PC-9 (cell line): ENCODE measurements at regions not wholly inside any gene's neighbourhood (a gene's known extent, or its start where the extent isn't known, plus 50 kb on each side); places are given as distances from the start of the nearest gene placed in this dataset.

ENCODE experiments used
- BruUV-seq: library from RNA; stranded (reverse); fragments of 400-500 nt; replicated peaks from 2 replicates; lab custom pipeline; 2021; lab: Mats Ljungman, UMichigan
- CTCF ChIA-PET: fragments of 300-600 bp; sonication (Branson Sonifier 250); formaldehyde crosslinking; loops from one replicate; lab custom pipeline; 2022; ENCODE audit warnings: antibody characterized with exemption; lab: Charles Lee
- POLR2A ChIA-PET: fragments of 300-600 bp; sonication (Branson Sonifier 250); formaldehyde crosslinking; loops from one replicate; lab custom pipeline; 2022; ENCODE audit warnings: antibody characterized with exemption; ENCODE audit not compliant: unreplicated experiment; lab: Charles Lee
- DNase-seq, 2 experiments: peaks; one replicate each; pipeline versions ENCODE4 v3.0.0 to v3.0.0-alpha.2; 2015 to 2022; ENCODE audit warnings: mixed read lengths in 1 of 2
- H2AFZ ChIP-seq: fragments of 200-600 bp; sonication (generic); 2 replicates; pipeline ENCODE4 v1.8.1; 2017; ENCODE audit warnings: antibody characterized with exemption
- H3F3A ChIP-seq: fragments of 200-600 bp; sonication (generic); 2 replicates; pipeline ENCODE4 v1.8.1; 2017; ENCODE audit warnings: antibody characterized with exemption, mild to moderate bottlenecking, low read depth; ENCODE audit not compliant: insufficient read depth
- H3K27ac ChIP-seq: fragments of 200-600 bp; sonication (generic); 2 replicates; pipeline ENCODE4 v1.6.1; 2016; ENCODE audit warnings: mixed run types
- H3K27me3 ChIP-seq: fragments of 200-600 bp; sonication (generic); 2 replicates; pipeline ENCODE4 v1.6.1; 2016; ENCODE audit warnings: low read depth, mixed run types; ENCODE audit not compliant: insufficient read depth
- H3K36me3 ChIP-seq: fragments of 200-600 bp; sonication (generic); 2 replicates; pipeline ENCODE4 v1.6.1; 2016; ENCODE audit warnings: low read depth, mixed run types
- H3K4me1 ChIP-seq: fragments of 200-600 bp; sonication (generic); replicated peaks from 2 replicates; pipeline ENCODE4 v1.6.1; 2016; ENCODE audit warnings: mixed run types; ENCODE audit not compliant: insufficient read depth
- H3K4me2 ChIP-seq: fragments of 200-600 bp; sonication (generic); 2 replicates; pipeline ENCODE4 v1.6.1; 2017; ENCODE audit warnings: mixed run types
- H3K4me3 ChIP-seq: fragments of 200-600 bp; sonication (generic); 2 replicates; pipeline ENCODE4 v1.6.1; 2016; ENCODE audit warnings: mixed run types
- H3K79me2 ChIP-seq: fragments of 200-600 bp; sonication (generic); 2 replicates; pipeline ENCODE4 v1.6.1; 2017; ENCODE audit warnings: low read depth, mixed run types
- H3K9me2 ChIP-seq: fragments of 200-600 bp; sonication (generic); 2 replicates; pipeline ENCODE4 v1.8.1; 2017; ENCODE audit warnings: mild to moderate bottlenecking; ENCODE audit not compliant: insufficient read depth
- H3K9me3 ChIP-seq: fragments of 200-600 bp; sonication (generic); 2 replicates; pipeline ENCODE4 v1.8.1; 2016; ENCODE audit warnings: low read depth; ENCODE audit not compliant: insufficient read depth
- H4K20me1 ChIP-seq: fragments of 200-600 bp; sonication (generic); 2 replicates; pipeline ENCODE4 v1.8.1; 2017; ENCODE audit not compliant: insufficient read depth
- CTCF ChIP-seq: fragments of 200-600 bp; sonication (generic); conservative IDR thresholded peaks from 2 replicates; pipeline ENCODE4 v1.6.1; 2017; ENCODE audit warnings: mixed run types, antibody characterized with exemption, mild to moderate bottlenecking, moderate library complexity
- EZH2 ChIP-seq: fragments of 200-600 bp; sonication (generic); IDR thresholded peaks from 2 replicates; pipeline ENCODE4 v1.8.0; 2017; ENCODE audit warnings: antibody characterized with exemption, low read depth
- intact Hi-C: fragments of 100-400 bp; cut with micrococcal nuclease; formaldehyde crosslinking; loops from one replicate; pipeline ENCODE4 v1.10.0; 2022; ENCODE audit not compliant: unreplicated experiment

DNA sequence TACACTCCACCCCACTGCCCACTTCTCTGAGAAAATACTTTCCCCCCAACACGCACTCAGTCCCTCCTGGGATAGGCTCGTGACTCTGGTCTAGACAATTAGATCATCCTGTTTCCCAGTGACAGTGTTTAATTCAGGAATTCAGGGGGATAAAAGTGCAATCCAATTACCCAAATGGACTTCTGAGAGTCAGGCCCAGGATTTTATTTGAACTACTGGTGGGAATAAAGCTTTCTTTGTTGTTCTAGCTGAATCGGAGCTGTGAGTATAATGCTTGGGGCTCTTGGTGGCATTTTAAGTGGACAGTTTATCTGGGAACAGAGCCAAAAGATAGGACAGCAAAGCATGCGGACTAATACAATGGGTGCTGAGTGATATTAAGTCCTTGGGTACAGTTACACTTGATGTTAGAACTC, 683.3 kb downstream of the MAT2B start:
- no peaks in the 10 kb centered on the region for H3K9me3 ChIP-seq
- H3K36me3 ChIP-seq, result no peaks in the 10 kb centered on the region
- no peaks in the 10 kb centered on the region for H3K9me2 ChIP-seq
- no peaks in the 10 kb centered on the region for H3K27me3 ChIP-seq
- H3K4me3 ChIP-seq, result no peak overlapping the region
- intact Hi-C loops, result no loop called here
- H2AFZ ChIP-seq, result no peak overlapping the region
- no peak for DNase-seq
- TF ChIP-seq CTCF, result no peak
- TF ChIP-seq EZH2, result no peak
- H4K20me1 ChIP-seq, result no peaks in the 10 kb centered on the region
- no peaks in the 10 kb centered on the region for H3K4me1 ChIP-seq
- ChIA-PET POLR2A (no interaction called here), CTCF (no interaction called here)
- H3K27ac ChIP-seq, result no peak overlapping the region
- BruUV-seq, result no TSS peak
- no peak overlapping the region for H3K4me2 ChIP-seq
- H3F3A ChIP-seq, result no peaks in the 10 kb centered on the region
- no peaks in the 10 kb centered on the region for H3K79me2 ChIP-seq

DNA sequence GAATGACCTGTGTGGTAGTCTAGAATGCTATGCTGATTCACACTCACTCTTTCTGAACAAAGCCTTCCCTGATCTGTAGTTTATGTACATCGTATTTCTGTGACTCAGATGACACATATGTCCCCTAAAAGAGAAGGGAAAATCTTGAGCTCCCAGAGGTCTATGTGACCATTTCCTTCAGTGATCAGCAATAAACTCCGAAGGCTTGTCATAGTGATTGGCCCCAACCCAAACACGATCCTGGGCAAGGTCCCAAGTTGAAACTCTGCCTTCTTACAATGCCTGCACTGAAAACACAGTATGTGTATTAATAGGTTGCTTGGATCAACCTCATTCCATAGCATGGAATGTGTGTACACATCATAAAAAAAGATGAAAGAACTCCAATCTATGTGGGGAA, 685.8 kb downstream of the MAT2B start:
- CTCF ChIA-PET, result no interaction called here
- Histone ChIP-seq H3K27ac (no peak overlapping the region), H2AFZ (no peak overlapping the region), H3K9me3 (no peaks in the 10 kb centered on the region), H3K27me3 (no peaks in the 10 kb centered on the region), H3K36me3 (no peaks in the 10 kb centered on the region), H3F3A (no peaks in the 10 kb centered on the region), H3K79me2 (no peaks in the 10 kb centered on the region), H3K4me2 (no peak overlapping the region), H3K4me3 (no peak overlapping the region), H4K20me1 (no peaks in the 10 kb centered on the region), H3K4me1 (no peaks in the 10 kb centered on the region), H3K9me2 (no peaks in the 10 kb centered on the region)
- POLR2A ChIA-PET, result no interaction called here
- DNase-seq, result no peak
- TF ChIP-seq EZH2, result no peak
- TF ChIP-seq CTCF, result no peak
- BruUV-seq, result no TSS peak
- intact Hi-C loops, result no loop called here

DNA sequence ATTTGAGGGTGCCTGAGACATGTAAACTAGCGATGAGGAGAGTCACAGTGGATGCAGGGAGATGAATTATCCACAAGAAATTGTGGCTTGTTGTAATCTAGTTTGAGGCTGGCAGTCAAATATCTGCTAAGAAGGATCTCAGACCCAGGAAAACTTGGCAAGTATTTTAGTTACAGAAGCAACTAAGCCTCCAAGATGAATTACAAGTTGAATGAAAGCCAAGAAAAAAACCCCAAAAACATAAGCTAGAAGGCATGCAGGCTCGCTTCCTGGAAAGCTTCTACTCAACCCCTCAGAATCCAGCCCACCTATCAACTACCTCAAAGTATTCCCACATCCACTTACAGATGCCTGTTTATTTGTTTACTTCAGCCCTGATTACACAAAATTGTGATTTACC, 696.9 kb downstream of the MAT2B start:
- no TSS peak for BruUV-seq
- Histone ChIP-seq H3K27me3 (no peaks in the 10 kb centered on the region), H3K4me1 (no peaks in the 10 kb centered on the region), H3K4me3 (no peak overlapping the region), H4K20me1 (no peaks in the 10 kb centered on the region), H3K9me2 (no peaks in the 10 kb centered on the region), H3K9me3 (no peaks in the 10 kb centered on the region), H3K4me2 (no peak overlapping the region), H3F3A (no peaks in the 10 kb centered on the region), H3K27ac (no peak overlapping the region), H3K79me2 (no peaks in the 10 kb centered on the region), H3K36me3 (no peaks in the 10 kb centered on the region), H2AFZ (no peak overlapping the region)
- ChIA-PET POLR2A (no interaction called here), CTCF (no interaction called here)
- no peak for TF ChIP-seq EZH2
- no peak for TF ChIP-seq CTCF
- no peak for DNase-seq
- intact Hi-C loops, result no loop called here
